GM12878 (cell line): ENCODE measurements at regions not wholly inside any gene's neighbourhood (a gene's known extent, or its start where the extent isn't known, plus 50 kb on each side); places are given as distances from the start of the nearest gene placed in this dataset.

ENCODE experiments used
- ATAC-seq: fragments of 200-7000 bp; cut with Tn5 transposase; 3 replicates; pipeline ENCODE4 v1.9.1; 2020; ENCODE audit warnings: mild to moderate bottlenecking, moderate library complexity
- BruUV-seq: library from RNA; stranded (reverse); fragments of 400-500 nt; replicated peaks from 2 replicates; lab custom pipeline; 2021; lab: Mats Ljungman, UMichigan
- CTCF ChIA-PET: fragments of 300-600 bp; sonication (Branson Sonifier 250); formaldehyde crosslinking; extraction: SDS; loops from one replicate; lab custom pipeline; 2021; ENCODE audit warnings: inconsistent platforms; lab: Yijun Ruan, JAX
- POLR2A ChIA-PET: fragments of 350-600 bp; formaldehyde crosslinking; extraction: SDS; loops from one replicate; lab custom pipeline; 2021; ENCODE audit warnings: inconsistent platforms; lab: Charles Lee
- RAD21 ChIA-PET: fragments of 300-600 bp; sonication (Branson Sonifier 250); formaldehyde crosslinking; loops from one replicate; lab custom pipeline; 2023; ENCODE audit warnings: antibody characterized with exemption; ENCODE audit not compliant: unreplicated experiment; lab: Charles Lee
- SMC1A ChIA-PET: fragments of 300-600 bp; sonication (Branson Sonifier 250); formaldehyde crosslinking; loops from one replicate; lab custom pipeline; 2023; ENCODE audit not compliant: unreplicated experiment, uncharacterized antibody; lab: Charles Lee
- DNase-seq: peaks from one replicate; pipeline ENCODE4 v3.0.0-alpha.2; 2011; ENCODE audit warnings: low read depth, low spot score
- FAIRE-seq: peaks from 3 replicates; lab custom pipeline; 2011; peaks lifted over from hg19 to GRCh38; lab: Jason Lieb, UNC
- H2AFZ ChIP-seq: 2 replicates; pipeline ENCODE4 v1.6.0; 2011; ENCODE audit warnings: low read depth, low read length, control low read depth; ENCODE audit not compliant: control insufficient read depth
- H3K27ac ChIP-seq: 2 replicates; pipeline ENCODE4 v1.5.1; 2011; ENCODE audit warnings: control low read depth; ENCODE audit not compliant: control insufficient read depth, insufficient read depth
- H3K27me3 ChIP-seq, 2 experiments: replicated peaks in 1 of 2; 2 replicates each; pipeline versions ENCODE4 v1.6.0 to v1.6.1; 2011; ENCODE audit warnings: low read length in 1 of 2; ENCODE audit not compliant: control insufficient read depth in 2 of 2, insufficient read depth in 2 of 2
- H3K36me3 ChIP-seq, 2 experiments: 2 replicates each; pipeline ENCODE4 v1.5.1; 2011; ENCODE audit warnings: low read length in 1 of 2; ENCODE audit not compliant: control insufficient read depth in 2 of 2, insufficient read depth in 2 of 2
- H3K4me1 ChIP-seq: 2 replicates; pipeline ENCODE4 v1.6.1; 2011; ENCODE audit warnings: mild to moderate bottlenecking, low read length, moderate library complexity, mixed read lengths; ENCODE audit not compliant: control insufficient read depth, insufficient read depth
- H3K4me2 ChIP-seq: 2 replicates; pipeline ENCODE4 v1.6.0; 2011; ENCODE audit warnings: control low read depth; ENCODE audit not compliant: control insufficient read depth, insufficient read depth
- H3K4me3 ChIP-seq: fragments of 200-600 bp; sonication (generic); 2 replicates; pipeline ENCODE4 v1.5.1; 2016
- H3K79me2 ChIP-seq: 2 replicates; pipeline ENCODE4 v1.6.0; 2011; ENCODE audit warnings: low read length; ENCODE audit not compliant: control insufficient read depth, insufficient read depth
- H3K9ac ChIP-seq: 2 replicates; pipeline ENCODE4 v1.8.0; 2011; ENCODE audit warnings: low read length, control low read depth, mixed read lengths; ENCODE audit not compliant: control insufficient read depth, insufficient read depth
- H3K9me3 ChIP-seq: replicated peaks from 3 replicates; pipeline ENCODE4 v1.5.1; 2011; ENCODE audit warnings: mild to moderate bottlenecking, low read length; ENCODE audit not compliant: control insufficient read depth, insufficient read depth
- H4K20me1 ChIP-seq: 2 replicates; pipeline ENCODE4 v1.6.0; 2011; ENCODE audit not compliant: control insufficient read depth, insufficient read depth
- ATF3 ChIP-seq: IDR thresholded peaks from 2 replicates; pipeline ENCODE4 v1.6.1; 2011; ENCODE audit warnings: low read depth, mild to moderate bottlenecking, low read length, moderate library complexity, borderline replicate concordance; ENCODE audit errors: extremely low read depth
- ATF7 ChIP-seq: fragments of 450-650 bp; IDR thresholded peaks from 2 replicates; pipeline ENCODE4 v1.6.1; 2016; ENCODE audit warnings: low read depth, mild to moderate bottlenecking
- BMI1 ChIP-seq: fragments of 450-650 bp; IDR thresholded peaks from 2 replicates; pipeline ENCODE4 v1.6.1; 2016; ENCODE audit warnings: mild to moderate bottlenecking, moderate library complexity, borderline replicate concordance
- CEBPB ChIP-seq, 2 experiments: fragments of 150-350 bp in 1 of 2; IDR thresholded peaks; 2 replicates each; pipeline ENCODE4 v1.6.1; 2012 to 2014; ENCODE audit warnings: low read depth in 2 of 2, low read length in 2 of 2, borderline replicate concordance in 1 of 2, inconsistent platforms in 1 of 2
- ESRRA ChIP-seq: IDR thresholded peaks from 2 replicates; pipeline ENCODE4 v1.6.1; 2012; ENCODE audit warnings: mild to moderate bottlenecking, low read length, improper control_type of control experiment
- MTA3 ChIP-seq: IDR thresholded peaks from 2 replicates; pipeline ENCODE4 v1.6.1; 2012; ENCODE audit warnings: low read length, inconsistent platforms, borderline replicate concordance
- NBN ChIP-seq: fragments of 450-650 bp; IDR thresholded peaks from 2 replicates; pipeline ENCODE4 v1.6.1; 2016
- NFYB ChIP-seq: IDR thresholded peaks from 2 replicates; pipeline ENCODE4 v1.6.1; 2011; ENCODE audit warnings: low read depth, mild to moderate bottlenecking, low read length, improper control_type of control experiment, moderate library complexity; ENCODE audit not compliant: insufficient read depth
- NKRF ChIP-seq: fragments of 450-650 bp; conservative IDR thresholded peaks from 2 replicates; pipeline ENCODE4 v1.6.1; 2017; ENCODE audit warnings: mild to moderate bottlenecking, moderate library complexity
- PAX8 ChIP-seq: fragments of 450-650 bp; IDR thresholded peaks from 2 replicates; pipeline ENCODE4 v1.6.1; 2017; ENCODE audit warnings: mild to moderate bottlenecking, moderate library complexity
- POLR2A ChIP-seq: IDR thresholded peaks from 2 replicates; pipeline ENCODE4 v1.6.1; 2011; ENCODE audit warnings: low read depth, mild to moderate bottlenecking, low read length
- POLR2AphosphoS5 ChIP-seq: IDR thresholded peaks from 2 replicates; pipeline ENCODE4 v1.6.1; 2011; ENCODE audit warnings: mild to moderate bottlenecking, low read length, inconsistent platforms
- SPI1 ChIP-seq: IDR thresholded peaks from 2 replicates; pipeline ENCODE4 v1.6.1; 2011; ENCODE audit warnings: low read depth, mild to moderate bottlenecking, low read length, moderate library complexity, borderline replicate concordance; ENCODE audit not compliant: insufficient read depth
- TBL1XR1 ChIP-seq: IDR thresholded peaks from 2 replicates; pipeline ENCODE4 v1.6.1; 2012; ENCODE audit warnings: low read depth, low read length, improper control_type of control experiment
- TCF7 ChIP-seq: IDR thresholded peaks from 2 replicates; pipeline ENCODE4 v1.6.1; 2014; ENCODE audit warnings: antibody characterized with exemption, borderline replicate concordance
- ZBTB33 ChIP-seq: fragments of 450-650 bp; IDR thresholded peaks from 2 replicates; pipeline ENCODE4 v1.6.1; 2017; ENCODE audit warnings: mild to moderate bottlenecking
- ZNF217 ChIP-seq: fragments of 450-650 bp; IDR thresholded peaks from 2 replicates; pipeline ENCODE4 v1.6.1; 2017; ENCODE audit warnings: antibody characterized with exemption, mild to moderate bottlenecking
- WGBS: methylation state at CpG from one replicate; pipeline ENCODE4 v1.1.6; 2016; ENCODE audit warnings: low lambda C conversion rate; ENCODE audit not compliant: insufficient replicate concordance, insufficient coverage; ENCODE audit errors: missing lambda C conversion rate; 5-methylcytosine and 5-hydroxymethylcytosine counted together
- in situ Hi-C: fragments of 300-500 bp; cut with MboI; formaldehyde crosslinking; loops from 9 replicates; pipeline ENCODE4 v1.14.3; 2018; ENCODE audit warnings: mixed read lengths
- intact Hi-C: fragments of 100-400 bp; cut with micrococcal nuclease; formaldehyde crosslinking; loops from one replicate; pipeline ENCODE4 v1.14.2; 2022; ENCODE audit not compliant: unreplicated experiment
- TF ChIP-seq, protein P1 (sequence below): IDR thresholded peaks from 2 replicates; pipeline ENCODE4 v1.6.1; 2011; ENCODE audit warnings: borderline replicate concordance, low read depth, mild to moderate bottlenecking, moderate library complexity, low read length; ENCODE audit not compliant: insufficient read depth, poor library complexity, severe bottlenecking

DNA sequence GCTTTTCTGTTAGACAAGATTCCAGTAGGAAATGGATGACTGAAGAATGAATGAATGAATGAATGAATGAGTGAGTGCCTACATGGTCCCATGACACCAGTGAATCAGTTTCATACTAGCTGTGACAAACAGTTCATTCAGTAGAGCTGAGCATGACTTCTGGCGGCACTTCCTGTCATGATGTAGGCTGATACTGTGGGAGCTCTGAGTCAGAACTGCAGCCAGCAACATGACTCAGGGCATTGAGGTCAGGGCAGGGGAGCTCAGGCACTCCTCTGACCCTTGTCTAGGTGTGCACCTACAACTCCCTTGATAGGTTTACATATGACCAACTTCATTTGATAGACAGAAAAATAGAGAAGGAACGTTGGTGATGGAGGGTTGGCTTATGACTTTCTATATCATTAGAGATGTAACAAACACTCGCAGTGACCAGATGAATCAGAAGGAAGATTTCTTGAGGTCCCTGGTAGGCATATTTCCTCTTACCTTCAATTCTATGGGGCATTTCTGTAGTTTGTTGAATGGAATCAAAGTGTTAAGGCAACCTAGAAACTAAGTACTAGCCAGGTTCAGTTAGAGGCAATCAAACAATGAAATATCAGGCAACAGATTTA is 139.3 kb upstream of the ARHGAP5 start (continued):
- TF ChIP-seq ZBTB33 (no peak), POLR2A (no peak), NFYB (no peak)

GRCh38 chr14:31939934-31940333 is 137.2 kb upstream of the ARHGAP5 start:
- SMC1A ChIA-PET: interaction anchor here (0.9 to 1.7 kb wide), 3 partner anchors 13 to 71 kb away, joined by 4 to 7 read pairs (median 4); no protein-coding TSS in a partner anchor
- FAIRE-seq: no peak

More at GRCh38 chr14:31939934-31940333, 137.2 kb upstream of the ARHGAP5 start:
- Histone ChIP-seq H4K20me1 (no peaks in the 10 kb centered on the region), H3K27ac (no peak overlapping the region), H3K9ac (no peak overlapping the region), H3K27me3 (no peaks in the 10 kb centered on the region), H3K4me1 (peaks cover 4% of the 10 kb centered on the region; the same call in 1 of the 2 replicates), H3K4me3 (no peak overlapping the region), H3K79me2 (no peaks in the 10 kb centered on the region), H3K36me3 (no peaks in the 10 kb centered on the region), H3K9me3 (no peaks in the 10 kb centered on the region), H3K4me2 (no peak overlapping the region), H2AFZ (no peak overlapping the region)
- intact Hi-C loops: no loop called here
- ATAC-seq (no peak), DNase-seq (no peak)
- POLR2A ChIA-PET: interaction anchor here (1.0 kb wide), 1 partner anchor 29 kb away, joined by 3 read pairs; no protein-coding TSS in a partner anchor
- in situ Hi-C loops: no loop called here
- BruUV-seq: no TSS peak
- CTCF ChIA-PET: no interaction called here
- RAD21 ChIA-PET: interaction anchor here (0.8 kb wide), 1 partner anchor 10 kb away, joined by 3 read pairs; no protein-coding TSS in a partner anchor
- TF ChIP-seq TCF7 (no peak), BMI1 (no peak), NKRF (no peak), ATF7 (no peak), SPI1 (no peak), ZNF217 (no peak), POLR2AphosphoS5 (no peak), NFYB (no peak), ATF3 (no peak), PAX8 (no peak), CEBPB (IDR thresholded peaks at IDR 0.05; ENCODE audit: borderline replicate concordance in 1 of 2, low read depth in 2 of 2, low read length in 2 of 2) (no peak), ESRRA (no peak), NBN (no peak), MTA3 (no peak), TBL1XR1 (no peak)
- TF ChIP-seq, protein P1, sequence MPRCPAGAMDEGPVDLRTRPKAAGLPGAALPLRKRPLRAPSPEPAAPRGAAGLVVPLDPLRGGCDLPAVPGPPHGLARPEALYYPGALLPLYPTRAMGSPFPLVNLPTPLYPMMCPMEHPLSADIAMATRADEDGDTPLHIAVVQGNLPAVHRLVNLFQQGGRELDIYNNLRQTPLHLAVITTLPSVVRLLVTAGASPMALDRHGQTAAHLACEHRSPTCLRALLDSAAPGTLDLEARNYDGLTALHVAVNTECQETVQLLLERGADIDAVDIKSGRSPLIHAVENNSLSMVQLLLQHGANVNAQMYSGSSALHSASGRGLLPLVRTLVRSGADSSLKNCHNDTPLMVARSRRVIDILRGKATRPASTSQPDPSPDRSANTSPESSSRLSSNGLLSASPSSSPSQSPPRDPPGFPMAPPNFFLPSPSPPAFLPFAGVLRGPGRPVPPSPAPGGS: no peak
- 51% methylated on average over 4 of the region's 4 CpGs for WGBS
